GM12892 (cell line): ENCODE measurements at regions not wholly inside any gene's neighbourhood (a gene's known extent, or its start where the extent isn't known, plus 50 kb on each side); places are given as distances from the start of the nearest gene placed in this dataset.

ENCODE experiments used
- POLR2A ChIP-seq: IDR thresholded peaks from 2 replicates; pipeline ENCODE4 v1.6.1; 2011; ENCODE audit warnings: low read depth, low read length, control low read depth
- POLR2AphosphoS5 ChIP-seq: IDR thresholded peaks from 2 replicates; pipeline ENCODE4 v1.6.1; 2011; ENCODE audit warnings: low read depth, low read length, control low read depth
- TAF1 ChIP-seq: IDR thresholded peaks from 2 replicates; pipeline ENCODE4 v1.6.1; 2011; ENCODE audit warnings: low read depth, mild to moderate bottlenecking, control low read depth, low read length, borderline replicate concordance

- TF ChIP-seq POLR2A (no peak), POLR2AphosphoS5 (no peak), TAF1 (no peak)
Measured at GRCh38 chr2:58527647-58528046, 286.5 kb upstream of the FANCL start.
